Endothelial cell (in vitro differentiated cells): ENCODE measurements at regions not wholly inside any gene's neighbourhood (a gene's known extent, or its start where the extent isn't known, plus 50 kb on each side); places are given as distances from the start of the nearest gene placed in this dataset.

Experiments used
- DNase-seq: peaks from one replicate; pipeline ENCODE4 v3.0.0; 2021; ENCODE audit warnings: low spot score
- H3K27ac Mint-ChIP-seq: one replicate; pipeline ENCODE4 v1.8.0; 2021; ENCODE audit warnings: mixed read lengths, inconsistent platforms; ENCODE audit not compliant: unreplicated experiment
- H3K27me3 Mint-ChIP-seq: one replicate; pipeline ENCODE4 v1.8.0; 2021; ENCODE audit warnings: mild to moderate bottlenecking, moderate library complexity, mixed read lengths, inconsistent platforms; ENCODE audit not compliant: unreplicated experiment
- H3K36me3 Mint-ChIP-seq: one replicate; pipeline ENCODE4 v1.8.0; 2021; ENCODE audit warnings: mild to moderate bottlenecking, low read depth, mixed read lengths, inconsistent platforms; ENCODE audit not compliant: unreplicated experiment
- H3K4me1 Mint-ChIP-seq: one replicate; pipeline ENCODE4 v1.8.0; 2021; ENCODE audit warnings: mild to moderate bottlenecking, mixed read lengths, inconsistent platforms; ENCODE audit not compliant: unreplicated experiment
- H3K4me3 Mint-ChIP-seq: one replicate; pipeline ENCODE4 v1.8.0; 2021; ENCODE audit warnings: mild to moderate bottlenecking, mixed read lengths, inconsistent platforms; ENCODE audit not compliant: unreplicated experiment
- H3K9me3 Mint-ChIP-seq: one replicate; pipeline ENCODE4 v1.8.0; 2021; ENCODE audit warnings: mixed read lengths, inconsistent platforms; ENCODE audit not compliant: unreplicated experiment
- TF ChIP-seq, protein P1 (sequence below): fragments of 200-600 bp; sonication (generic); IDR thresholded peaks from one replicate; pipeline ENCODE4 v1.5.0; 2021; ENCODE audit warnings: antibody characterized with exemption; ENCODE audit not compliant: unreplicated experiment

DNA sequence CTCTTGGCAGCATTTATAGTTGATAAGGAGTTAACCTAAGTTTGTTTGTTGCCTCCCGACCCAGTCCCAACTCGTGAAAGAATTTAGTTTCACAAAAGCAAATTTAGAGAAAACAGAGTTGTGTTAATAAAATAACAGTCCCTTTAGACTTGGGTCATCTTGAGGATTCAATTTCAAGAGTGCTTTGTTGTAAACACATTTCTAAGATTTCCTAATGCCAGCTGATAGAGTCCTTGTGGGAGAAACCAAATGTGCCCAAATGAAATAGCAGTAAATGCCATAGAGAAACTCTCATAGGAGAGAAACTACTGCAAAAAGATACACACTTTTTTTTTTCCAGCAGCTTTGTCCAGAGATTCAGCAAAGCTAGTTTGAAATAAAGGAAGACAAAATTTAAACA is 211.3 kb upstream of the BMPER start:
- no peaks in the 10 kb centered on the region for H3K9me3 Mint-ChIP-seq
- no peaks in the 10 kb centered on the region for H3K36me3 Mint-ChIP-seq
- H3K4me1 Mint-ChIP-seq: no peaks in the 10 kb centered on the region
- TF ChIP-seq, protein P1, sequence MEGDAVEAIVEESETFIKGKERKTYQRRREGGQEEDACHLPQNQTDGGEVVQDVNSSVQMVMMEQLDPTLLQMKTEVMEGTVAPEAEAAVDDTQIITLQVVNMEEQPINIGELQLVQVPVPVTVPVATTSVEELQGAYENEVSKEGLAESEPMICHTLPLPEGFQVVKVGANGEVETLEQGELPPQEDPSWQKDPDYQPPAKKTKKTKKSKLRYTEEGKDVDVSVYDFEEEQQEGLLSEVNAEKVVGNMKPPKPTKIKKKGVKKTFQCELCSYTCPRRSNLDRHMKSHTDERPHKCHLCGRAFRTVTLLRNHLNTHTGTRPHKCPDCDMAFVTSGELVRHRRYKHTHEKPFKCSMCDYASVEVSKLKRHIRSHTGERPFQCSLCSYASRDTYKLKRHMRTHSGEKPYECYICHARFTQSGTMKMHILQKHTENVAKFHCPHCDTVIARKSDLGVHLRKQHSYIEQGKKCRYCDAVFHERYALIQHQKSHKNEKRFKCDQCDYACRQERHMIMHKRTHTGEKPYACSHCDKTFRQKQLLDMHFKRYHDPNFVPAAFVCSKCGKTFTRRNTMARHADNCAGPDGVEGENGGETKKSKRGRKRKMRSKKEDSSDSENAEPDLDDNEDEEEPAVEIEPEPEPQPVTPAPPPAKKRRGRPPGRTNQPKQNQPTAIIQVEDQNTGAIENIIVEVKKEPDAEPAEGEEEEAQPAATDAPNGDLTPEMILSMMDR: no peak
- no peak overlapping the region for H3K27ac Mint-ChIP-seq
- DNase-seq: no peak
- H3K27me3 Mint-ChIP-seq: no peaks in the 10 kb centered on the region
- no peak overlapping the region for H3K4me3 Mint-ChIP-seq

DNA sequence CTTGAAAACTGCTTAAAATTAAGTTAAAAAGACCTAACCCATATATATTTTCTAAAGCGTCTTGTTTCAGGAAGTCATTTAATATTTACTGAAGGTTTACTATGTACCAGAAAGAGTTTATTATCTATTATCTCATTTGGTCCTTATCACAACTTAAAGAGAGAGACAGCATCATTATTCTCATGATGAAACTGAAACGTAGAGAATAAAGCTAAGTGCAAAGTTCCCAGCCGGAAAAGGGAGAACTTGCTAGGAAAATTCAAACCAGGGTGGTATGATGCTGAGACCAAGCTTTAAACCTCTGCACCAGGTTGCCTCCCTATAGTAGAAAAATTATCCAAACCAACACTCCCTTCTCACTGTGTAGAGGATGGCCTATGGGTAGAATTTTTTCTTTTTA is 207.7 kb upstream of the BMPER start:
- Mint-ChIP-seq H3K4me3 (no peak overlapping the region), H3K9me3 (no peaks in the 10 kb centered on the region), H3K4me1 (peaks cover 6% of the 10 kb centered on the region), H3K36me3 (peaks cover 27% of the 10 kb centered on the region), H3K27ac (no peak overlapping the region), H3K27me3 (peaks cover 3% of the 10 kb centered on the region)
- TF ChIP-seq, protein P1: no peak
- DNase-seq: no peak

DNA sequence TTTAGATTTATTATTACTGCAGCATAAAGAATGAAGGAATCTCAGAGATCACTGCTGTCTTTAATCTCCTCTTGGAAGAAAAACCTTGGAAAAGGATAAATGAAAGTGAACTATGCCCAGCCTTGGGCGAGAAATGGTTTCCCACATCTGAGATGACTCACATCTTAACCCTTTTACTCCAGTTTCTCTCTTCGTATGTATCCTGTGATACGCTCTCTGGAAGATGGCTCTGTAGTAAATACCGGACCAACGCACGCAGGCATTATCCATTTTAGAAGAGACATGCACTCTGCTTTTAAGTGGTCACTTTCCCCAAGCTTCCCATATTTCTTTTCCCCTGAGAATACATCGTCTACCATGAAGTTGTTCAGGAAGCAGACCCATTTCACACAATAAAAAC is 207.3 kb upstream of the BMPER start:
- TF ChIP-seq, protein P1: no peak
- no peak for DNase-seq
- Mint-ChIP-seq H3K4me1 (peaks cover 6% of the 10 kb centered on the region), H3K27ac (no peak overlapping the region), H3K9me3 (no peaks in the 10 kb centered on the region), H3K36me3 (peaks cover 30% of the 10 kb centered on the region), H3K4me3 (no peak overlapping the region), H3K27me3 (peaks cover 3% of the 10 kb centered on the region)

DNA sequence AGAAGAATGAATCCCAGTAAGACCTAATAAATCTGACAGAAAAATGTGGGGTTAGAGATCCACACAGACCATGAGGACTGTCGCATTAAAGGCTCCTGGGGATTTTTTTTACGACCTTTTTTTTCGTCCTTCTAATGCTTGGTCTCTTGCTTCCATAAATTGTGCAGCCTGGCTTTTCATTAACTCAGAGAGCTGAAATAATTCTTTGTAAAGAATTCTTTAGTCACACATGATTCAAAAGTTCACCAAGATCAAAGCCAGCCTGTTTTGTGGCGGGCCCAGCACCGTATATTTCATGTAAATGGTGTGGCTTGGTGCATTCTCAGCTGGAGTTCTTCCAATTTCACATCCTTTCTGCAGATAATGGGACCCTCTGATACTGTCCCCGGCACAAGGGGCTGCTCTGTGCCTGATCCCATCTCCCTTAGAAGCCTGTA is 206.6 kb upstream of the BMPER start:
- Mint-ChIP-seq H3K36me3 (peaks cover 32% of the 10 kb centered on the region), H3K4me1 (peaks cover 6% of the 10 kb centered on the region), H3K27ac (no peak overlapping the region), H3K9me3 (no peaks in the 10 kb centered on the region), H3K27me3 (peaks cover 3% of the 10 kb centered on the region), H3K4me3 (no peak overlapping the region)
- no peak for DNase-seq
- TF ChIP-seq, protein P1: no peak

DNA sequence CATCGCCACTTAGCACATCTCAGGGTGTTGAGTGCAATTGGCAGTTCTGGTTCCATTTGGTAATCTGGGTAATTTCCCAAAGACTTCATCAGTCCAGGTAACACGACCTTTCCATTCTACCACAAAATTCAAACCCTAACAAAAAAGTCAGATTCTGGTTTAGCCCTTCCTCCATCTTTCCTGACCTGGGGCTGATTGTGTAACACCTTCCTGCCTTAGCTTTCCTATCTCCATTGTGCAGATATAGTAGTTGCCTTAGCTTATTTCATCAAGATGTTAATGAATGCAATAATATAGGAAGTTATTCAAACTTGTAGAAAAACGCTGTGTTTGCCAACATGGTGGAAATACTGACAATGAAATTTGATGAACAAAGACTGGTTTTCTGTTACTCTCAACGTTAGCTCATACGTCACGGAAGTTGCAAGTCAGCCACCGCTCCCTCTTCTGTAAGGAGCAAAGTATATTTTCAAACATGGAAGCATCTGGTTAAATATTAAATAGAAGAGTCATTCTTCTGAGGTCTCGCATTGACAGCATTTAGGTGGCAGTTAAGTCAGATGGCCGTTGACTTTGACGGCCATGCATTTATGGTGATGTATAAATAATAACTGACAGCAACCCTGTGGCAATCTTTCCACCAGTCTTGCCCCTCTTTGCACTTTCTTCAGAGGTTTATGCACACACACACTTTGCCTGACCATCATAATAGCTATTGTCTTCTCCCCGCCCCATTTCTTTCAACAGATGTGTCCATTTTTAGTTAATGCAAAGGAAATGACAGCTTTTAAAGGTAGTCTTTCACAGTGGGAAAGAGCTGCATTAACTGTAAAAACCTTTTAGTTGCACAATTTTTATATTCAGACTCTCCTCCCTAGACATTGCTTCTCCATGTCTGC is 205.1 kb upstream of the BMPER start:
- peaks cover 6% of the 10 kb centered on the region for H3K27me3 Mint-ChIP-seq
- peaks cover 32% of the 10 kb centered on the region for H3K36me3 Mint-ChIP-seq
- TF ChIP-seq, protein P1: no peak
- peaks cover 11% of the 10 kb centered on the region for H3K4me1 Mint-ChIP-seq
- H3K27ac Mint-ChIP-seq: no peak overlapping the region
- H3K4me3 Mint-ChIP-seq: no peak overlapping the region
- no peak for DNase-seq
- no peaks in the 10 kb centered on the region for H3K9me3 Mint-ChIP-seq
